Mucosa of descending colon (tissue), 3 donors: ENCODE measurements at regions not wholly inside any gene's neighbourhood (a gene's known extent, or its start where the extent isn't known, plus 50 kb on each side); places are given as distances from the start of the nearest gene placed in this dataset.

ENCODE experiments used
- ATAC-seq: fragments of 200-7000 bp; cut with Tn5 transposase; one replicate; pipeline ENCODE4 v1.9.1; 2020; ENCODE audit warnings: mild to moderate bottlenecking, moderate library complexity
- DNase-seq, 3 donors: peaks; one replicate each; pipeline ENCODE4 v3.0.0-alpha.2; 2020
- H3K36me3 ChIP-seq: fragments of 200-600 bp; one replicate; pipeline ENCODE4 v1.8.0; 2021; ENCODE audit warnings: low read depth, mild to moderate bottlenecking
- H3K4me1 ChIP-seq: fragments of 200-600 bp; one replicate; pipeline ENCODE4 v1.8.0; 2021; ENCODE audit warnings: low read depth, mild to moderate bottlenecking
- H3K4me3 ChIP-seq: fragments of 200-600 bp; one replicate; pipeline ENCODE4 v1.8.0; 2021; ENCODE audit warnings: mild to moderate bottlenecking
- H3K9me3 ChIP-seq: fragments of 200-600 bp; one replicate; pipeline ENCODE4 v1.8.0; 2021; ENCODE audit warnings: mild to moderate bottlenecking
- CTCF ChIP-seq: fragments of 200-600 bp; IDR thresholded peaks from one replicate; pipeline ENCODE4 v1.8.0; 2022; ENCODE audit warnings: antibody characterized with exemption, mild to moderate bottlenecking
- intact Hi-C, 2 donors: fragments of 100-400 bp; cut with DNase I in 1 of 2; cut with micrococcal nuclease in 1 of 2; formaldehyde crosslinking; loops; one replicate each; pipeline versions ENCODE4 v1.11.0 to v1.11.1; 2022; cut with DNase I, micrococcal nuclease
- donor health status: DM: no; HTN: no; CAD: no; lungs with moderate emphysema.
- donor health status: DM: no; HTN: no; CAD: no.
- donor health status: DM: no; HTN: yes; CAD: no.

DNA sequence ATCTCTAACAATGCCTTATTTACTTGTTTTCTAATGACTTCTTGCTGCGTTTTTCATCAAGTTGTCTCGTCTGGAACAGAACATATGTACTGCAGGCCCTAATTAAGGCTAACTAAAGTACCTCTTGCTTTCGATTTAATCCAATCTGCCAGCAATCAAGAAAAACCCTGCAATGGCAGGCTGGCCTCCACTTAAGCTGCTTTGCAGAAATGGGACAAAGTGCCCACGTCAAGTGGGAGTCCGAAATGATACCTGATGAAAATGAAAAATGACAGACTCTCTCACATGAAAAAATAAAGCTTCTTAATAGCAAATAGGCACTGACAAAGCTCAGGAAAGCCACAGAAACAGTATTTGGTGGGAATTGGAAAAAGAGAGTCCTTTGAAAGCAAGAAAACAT lies 1454.7 kb downstream of the FAM181B start:
- no peak for TF ChIP-seq CTCF
- DNase-seq (no peak), ATAC-seq (no peak)
- no peaks in the 10 kb centered on the region for H3K4me1 ChIP-seq
- no peak overlapping the region for H3K4me3 ChIP-seq
- no peaks in the 10 kb centered on the region for H3K9me3 ChIP-seq
- intact Hi-C loops: no loop called here
- H3K36me3 ChIP-seq: no peaks in the 10 kb centered on the region

DNA sequence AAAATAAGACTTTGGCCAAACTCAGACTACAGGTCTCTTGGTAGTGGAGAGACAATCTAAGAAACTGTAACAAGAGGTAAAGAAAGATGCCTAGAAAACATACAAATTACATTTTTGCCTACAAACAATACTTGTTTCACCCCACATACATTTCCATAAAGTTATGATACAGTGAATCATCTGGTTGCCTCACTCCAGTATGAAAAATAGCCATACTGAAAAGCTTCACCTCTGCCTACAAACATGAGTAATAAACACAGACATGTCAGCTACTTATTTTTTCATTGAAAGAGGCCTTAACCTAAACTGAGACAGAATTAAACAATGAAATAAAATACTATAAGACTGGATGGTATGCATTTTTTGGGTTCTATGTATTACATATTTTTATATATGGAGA lies 1463.0 kb downstream of the FAM181B start:
- no peak for DNase-seq
- ATAC-seq: no peak
- TF ChIP-seq CTCF: no peak
- intact Hi-C loops: no loop called here
- Histone ChIP-seq H3K4me1 (no peaks in the 10 kb centered on the region), H3K9me3 (no peaks in the 10 kb centered on the region), H3K4me3 (no peak overlapping the region), H3K36me3 (no peaks in the 10 kb centered on the region)

DNA sequence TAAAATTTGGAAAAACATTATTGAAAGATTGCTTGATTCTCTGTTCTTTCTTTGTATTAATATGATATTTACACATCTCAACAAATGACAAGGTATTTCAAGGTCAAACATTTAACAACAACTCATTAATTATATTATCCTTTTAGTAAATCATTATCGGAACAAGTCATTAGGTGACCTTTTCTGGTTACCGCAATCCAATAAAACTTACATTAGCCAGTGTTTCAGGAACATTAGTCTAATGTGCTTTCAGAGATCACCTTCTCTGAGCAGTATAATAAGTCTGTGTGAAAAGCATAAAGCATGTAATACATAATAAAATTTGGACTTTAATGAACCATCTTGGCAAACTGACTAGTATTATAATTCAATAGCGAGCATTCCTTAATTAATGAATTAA lies 1466.4 kb downstream of the FAM181B start:
- Histone ChIP-seq H3K36me3 (no peaks in the 10 kb centered on the region), H3K4me1 (no peaks in the 10 kb centered on the region), H3K9me3 (no peaks in the 10 kb centered on the region), H3K4me3 (no peak overlapping the region)
- intact Hi-C loops: no loop called here
- ATAC-seq: no peak
- no peak for TF ChIP-seq CTCF
- no peak for DNase-seq

- DNase-seq: no peak
- intact Hi-C loops: no loop called here
- no peaks in the 10 kb centered on the region for H3K36me3 ChIP-seq
- no peaks in the 10 kb centered on the region for H3K9me3 ChIP-seq
- H3K4me3 ChIP-seq: no peak overlapping the region
- ATAC-seq: no peak
- no peaks in the 10 kb centered on the region for H3K4me1 ChIP-seq
- no peak for TF ChIP-seq CTCF
These were observed 1474.2 kb downstream of the FAM181B start for GRCh38 chr11:81259471-81259870.

DNA sequence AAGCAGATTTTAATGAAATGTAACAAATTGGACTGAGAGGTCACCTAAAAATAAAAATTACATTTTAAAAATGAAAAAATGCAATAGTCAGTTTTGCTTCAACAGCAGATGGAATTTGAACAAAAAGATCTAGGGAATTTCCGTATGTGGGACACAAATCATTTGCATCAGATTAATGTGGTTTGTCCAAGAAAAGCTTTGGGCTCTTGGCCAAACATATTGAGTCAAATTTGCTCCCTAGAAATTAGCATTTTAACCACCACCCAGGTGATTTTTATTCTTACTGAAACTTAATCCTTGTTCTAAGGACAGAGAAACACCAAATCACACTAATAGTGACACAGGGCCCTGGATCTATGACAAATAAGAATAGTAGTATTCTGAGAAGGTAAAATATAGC lies 1477.8 kb downstream of the FAM181B start:
- intact Hi-C loops: no loop called here
- no peak for DNase-seq

More for the DNA sequence above, 1477.8 kb downstream of the FAM181B start:
- H3K4me3 ChIP-seq: no peak overlapping the region
- no peaks in the 10 kb centered on the region for H3K9me3 ChIP-seq
- H3K4me1 ChIP-seq: peaks cover 10% of the 10 kb centered on the region
- no peaks in the 10 kb centered on the region for H3K36me3 ChIP-seq
- TF ChIP-seq CTCF: no peak
- no peak for ATAC-seq
